ENCODE measurements at regions not wholly inside any gene's neighbourhood (a gene's known extent, or its start where the extent isn't known, plus 50 kb on each side); places are given as distances from the start of the nearest gene placed in this dataset.

DNA sequence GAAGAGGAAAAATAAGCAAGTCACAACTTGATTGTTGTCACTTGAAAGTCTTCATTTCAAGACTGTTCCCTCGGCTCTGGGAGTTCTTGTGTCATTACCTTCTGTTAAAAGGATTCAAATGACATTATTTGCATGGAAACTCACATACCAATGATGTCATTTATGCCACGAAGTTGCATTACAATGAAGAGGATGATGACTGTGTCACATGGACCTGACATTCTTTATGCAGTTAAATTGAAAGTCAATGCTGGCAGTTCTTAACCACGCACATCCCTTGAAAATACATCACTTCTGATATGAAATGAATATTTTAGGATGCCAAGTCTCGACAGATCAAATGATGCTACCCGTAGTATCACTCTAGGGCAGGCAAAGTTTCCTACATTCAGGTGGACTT is 1069.5 kb downstream of the VRK1 start:
- no peaks in the 10 kb centered on the region for H3K27me3 Mint-ChIP-seq
- peak overlapping the region; percentile 61 for H3K27ac Mint-ChIP-seq
- DNase-seq = no peak
- no peak overlapping the region for H3K4me3 Mint-ChIP-seq
- H3K4me1 Mint-ChIP-seq (ENCODE audit: low read depth) = peaks cover 19% of the 10 kb centered on the region
- H3K36me3 Mint-ChIP-seq (ENCODE audit: low read depth) = no peaks in the 10 kb centered on the region
- H3K9me3 Mint-ChIP-seq = no peaks in the 10 kb centered on the region

DNA sequence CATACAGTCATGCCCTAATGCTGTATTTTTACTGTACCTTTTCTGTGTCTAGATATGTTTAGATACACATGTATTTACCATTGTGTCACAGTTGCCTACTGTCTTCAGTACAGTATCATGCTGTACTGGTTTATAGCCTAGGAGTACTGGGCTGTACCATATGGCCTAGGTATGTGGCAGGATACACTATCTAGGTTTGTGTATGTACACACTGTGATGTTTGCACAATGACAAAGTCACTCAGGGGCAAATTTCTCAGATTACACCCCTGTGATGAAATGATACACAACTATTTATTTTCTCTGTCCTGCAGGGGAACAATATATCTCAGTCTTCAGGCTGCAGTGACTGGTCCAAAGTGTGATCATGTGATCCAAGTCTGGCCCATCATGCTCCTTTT is 1076.1 kb downstream of the VRK1 start:
- H3K36me3 Mint-ChIP-seq (ENCODE audit: low read depth) = no peaks in the 10 kb centered on the region
- H3K27me3 Mint-ChIP-seq = no peaks in the 10 kb centered on the region
- H3K4me1 Mint-ChIP-seq (ENCODE audit: low read depth) = peaks cover 28% of the 10 kb centered on the region

DNA sequence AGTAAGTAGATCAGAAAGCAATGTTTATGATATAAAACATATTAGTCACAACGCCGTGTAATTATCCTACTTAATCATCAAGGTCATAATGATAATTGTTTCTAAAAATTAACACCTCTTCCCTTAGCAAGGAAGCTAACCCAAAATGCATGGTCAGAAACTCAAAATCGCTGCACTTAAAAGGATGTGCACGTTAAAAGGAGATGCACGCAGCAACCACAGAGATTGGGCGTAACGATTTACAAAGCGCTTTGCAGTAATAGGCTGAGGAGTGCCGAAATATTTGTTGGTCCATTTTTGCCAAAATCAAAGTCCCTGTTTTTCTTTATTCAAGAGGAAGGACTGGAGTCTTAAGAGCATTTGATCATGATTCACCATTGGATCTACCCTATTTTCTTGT is 1077.2 kb downstream of the VRK1 start:
- H3K4me3 Mint-ChIP-seq = no peak overlapping the region
- no peaks in the 10 kb centered on the region for H3K9me3 Mint-ChIP-seq
- H3K27me3 Mint-ChIP-seq = no peaks in the 10 kb centered on the region
- no peak overlapping the region for H3K27ac Mint-ChIP-seq
- H3K4me1 Mint-ChIP-seq (ENCODE audit: low read depth) = peaks cover 38% of the 10 kb centered on the region
- no peaks in the 10 kb centered on the region for H3K36me3 Mint-ChIP-seq (ENCODE audit: low read depth)
- no peak for DNase-seq

More for the DNA sequence above, 1076.1 kb downstream of the VRK1 start:
- Mint-ChIP-seq H3K4me3 (no peak overlapping the region), H3K27ac (no peak overlapping the region), H3K9me3 (no peaks in the 10 kb centered on the region)
- DNase-seq = no peak

DNA sequence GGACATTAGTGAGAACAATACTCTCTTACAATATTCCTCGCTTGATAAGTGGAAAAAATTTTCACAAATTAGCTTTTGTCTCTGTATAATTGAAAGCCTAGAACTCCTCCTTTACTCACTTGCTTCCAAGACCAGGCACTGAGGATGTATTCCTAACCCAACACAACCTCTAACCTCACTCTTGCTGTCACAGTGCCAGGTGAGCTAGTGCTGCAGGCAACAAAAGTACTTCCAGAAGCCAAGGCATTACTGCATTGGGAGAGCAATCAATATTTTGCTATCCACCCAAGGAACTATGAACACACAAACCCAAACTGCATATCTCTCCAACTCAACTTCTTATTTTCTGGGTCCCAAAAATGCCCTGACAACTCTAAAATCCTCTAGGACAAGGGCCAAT is 1081.0 kb downstream of the VRK1 start:
- Mint-ChIP-seq H3K9me3 (no peaks in the 10 kb centered on the region), H3K27ac (no peak overlapping the region), H3K4me3 (no peak overlapping the region), H3K36me3 (ENCODE audit: low read depth) (no peaks in the 10 kb centered on the region), H3K4me1 (ENCODE audit: low read depth) (peaks cover 50% of the 10 kb centered on the region), H3K27me3 (no peaks in the 10 kb centered on the region)
- no peak for DNase-seq

DNA sequence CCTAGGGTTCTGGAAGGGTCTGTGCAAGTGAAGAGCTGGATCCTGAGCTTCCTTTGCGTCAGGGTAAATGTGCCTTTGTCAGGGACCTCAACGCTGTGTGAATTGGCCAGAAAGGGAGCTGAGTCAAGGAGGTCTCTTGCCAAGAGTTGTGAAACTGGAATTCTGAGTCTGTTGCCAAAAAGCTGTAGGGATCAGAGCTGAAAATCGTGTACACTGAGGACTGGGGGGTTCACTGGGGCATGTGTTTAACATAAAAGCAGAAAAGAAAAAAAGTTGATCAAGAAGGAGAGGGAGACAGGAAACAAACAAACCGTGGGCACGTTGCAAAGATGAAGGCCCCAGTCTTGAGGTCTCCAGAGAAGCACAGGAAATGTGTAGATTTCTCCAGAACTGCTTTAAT is 1081.5 kb downstream of the VRK1 start:
- no peak for DNase-seq
- H3K4me3 Mint-ChIP-seq = no peak overlapping the region
- H3K27me3 Mint-ChIP-seq = no peaks in the 10 kb centered on the region
- no peaks in the 10 kb centered on the region for H3K36me3 Mint-ChIP-seq (ENCODE audit: low read depth)
- peaks cover 46% of the 10 kb centered on the region for H3K4me1 Mint-ChIP-seq (ENCODE audit: low read depth)
- peak overlapping the region; percentile 55 for H3K27ac Mint-ChIP-seq
- no peaks in the 10 kb centered on the region for H3K9me3 Mint-ChIP-seq

DNA sequence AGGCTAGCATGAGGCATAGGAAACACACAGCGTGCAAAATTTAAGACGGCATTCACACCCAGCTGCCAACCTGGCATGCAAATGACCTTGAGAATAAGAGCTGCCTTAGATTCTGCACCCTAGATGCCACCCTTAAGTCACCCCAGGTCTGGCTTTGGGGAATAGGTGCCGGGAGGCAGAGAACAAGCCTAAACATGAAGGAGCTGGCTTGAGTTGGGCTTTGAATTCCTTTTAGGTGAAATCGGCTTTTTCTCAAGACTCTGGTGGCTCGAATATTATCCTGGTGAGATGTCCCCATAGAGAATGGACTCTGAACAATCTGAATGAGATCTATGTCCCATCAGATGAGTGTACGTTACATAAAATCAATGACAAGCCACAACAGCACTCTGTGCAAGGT is 1090.5 kb downstream of the VRK1 start:
- H3K4me3 Mint-ChIP-seq = no peak overlapping the region
- no peak overlapping the region for H3K27ac Mint-ChIP-seq
- H3K9me3 Mint-ChIP-seq = no peaks in the 10 kb centered on the region
- DNase-seq = no peak
- H3K36me3 Mint-ChIP-seq (ENCODE audit: low read depth) = no peaks in the 10 kb centered on the region
- no peaks in the 10 kb centered on the region for H3K27me3 Mint-ChIP-seq
- H3K4me1 Mint-ChIP-seq (ENCODE audit: low read depth) = peaks cover 5% of the 10 kb centered on the region

DNA sequence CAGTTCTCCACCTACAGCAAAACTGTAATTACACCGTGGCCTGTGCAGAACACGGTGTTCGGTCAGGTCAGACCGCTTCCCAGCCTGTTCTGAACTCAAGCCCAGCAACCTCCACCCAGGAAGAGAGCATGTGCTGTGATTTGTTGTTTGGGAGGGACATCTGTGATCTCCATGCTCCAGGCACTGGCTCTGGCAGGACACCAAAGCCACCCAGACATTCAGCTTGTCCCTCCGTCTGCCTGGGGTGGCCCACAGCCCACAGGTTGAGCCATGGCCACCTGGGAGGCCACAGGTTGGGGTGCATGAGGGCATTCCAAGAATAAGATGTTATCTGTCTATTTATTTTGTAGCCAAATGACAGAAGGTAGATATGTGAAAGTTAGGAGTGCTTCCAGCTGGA is 1091.1 kb downstream of the VRK1 start:
- Mint-ChIP-seq H3K36me3 (ENCODE audit: low read depth) (no peaks in the 10 kb centered on the region), H3K27ac (no peak overlapping the region), H3K27me3 (no peaks in the 10 kb centered on the region), H3K4me1 (ENCODE audit: low read depth) (peaks cover 5% of the 10 kb centered on the region), H3K9me3 (no peaks in the 10 kb centered on the region), H3K4me3 (no peak overlapping the region)
- DNase-seq = no peak

DNA sequence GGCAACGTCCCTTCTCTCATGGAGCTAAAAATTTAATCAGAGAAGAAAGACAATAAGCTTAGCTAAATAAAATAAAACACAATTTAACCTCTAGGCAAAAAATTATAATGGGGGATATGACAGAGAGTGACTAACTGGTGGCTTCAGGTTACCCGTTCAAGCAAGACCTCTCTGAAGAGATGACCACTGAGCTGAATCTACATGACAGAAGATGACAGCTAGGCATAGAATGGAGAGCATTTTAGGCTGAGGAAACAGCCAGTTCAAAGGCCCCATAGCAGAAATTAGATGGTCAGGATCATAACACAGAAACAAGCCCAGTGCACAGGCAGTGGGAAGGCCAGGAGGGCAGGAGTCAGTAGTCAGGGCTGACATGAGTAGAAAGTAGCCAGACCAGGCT is 1094.3 kb downstream of the VRK1 start:
- Mint-ChIP-seq H3K27me3 (no peaks in the 10 kb centered on the region), H3K4me1 (ENCODE audit: low read depth) (peaks cover 2% of the 10 kb centered on the region), H3K27ac (no peak overlapping the region), H3K4me3 (no peak overlapping the region), H3K36me3 (ENCODE audit: low read depth) (no peaks in the 10 kb centered on the region), H3K9me3 (no peaks in the 10 kb centered on the region)
- DNase-seq = no peak

DNA sequence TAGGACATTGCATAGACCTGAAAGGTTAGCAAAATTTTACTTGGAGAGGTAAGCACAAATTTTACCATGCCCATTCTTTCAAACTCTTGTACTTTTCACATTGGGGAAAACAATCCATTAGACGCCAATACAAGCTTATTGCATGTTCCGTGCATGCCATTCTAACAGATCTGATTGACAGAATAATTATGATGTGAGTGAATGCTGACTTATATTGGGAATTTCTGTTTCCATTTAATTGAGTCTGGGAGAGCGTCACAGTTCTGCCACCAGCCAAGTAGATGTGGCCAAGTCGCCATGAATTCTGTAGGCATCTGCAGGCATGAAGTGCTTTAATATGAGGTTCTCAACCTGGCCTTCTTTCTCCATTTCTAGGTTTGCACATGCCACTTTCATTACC is 1097.4 kb downstream of the VRK1 start:
- Mint-ChIP-seq H3K4me1 (ENCODE audit: low read depth) (peaks cover 2% of the 10 kb centered on the region), H3K36me3 (ENCODE audit: low read depth) (no peaks in the 10 kb centered on the region), H3K9me3 (no peaks in the 10 kb centered on the region), H3K27ac (no peak overlapping the region), H3K4me3 (no peak overlapping the region), H3K27me3 (no peaks in the 10 kb centered on the region)
- DNase-seq = no peak

DNA sequence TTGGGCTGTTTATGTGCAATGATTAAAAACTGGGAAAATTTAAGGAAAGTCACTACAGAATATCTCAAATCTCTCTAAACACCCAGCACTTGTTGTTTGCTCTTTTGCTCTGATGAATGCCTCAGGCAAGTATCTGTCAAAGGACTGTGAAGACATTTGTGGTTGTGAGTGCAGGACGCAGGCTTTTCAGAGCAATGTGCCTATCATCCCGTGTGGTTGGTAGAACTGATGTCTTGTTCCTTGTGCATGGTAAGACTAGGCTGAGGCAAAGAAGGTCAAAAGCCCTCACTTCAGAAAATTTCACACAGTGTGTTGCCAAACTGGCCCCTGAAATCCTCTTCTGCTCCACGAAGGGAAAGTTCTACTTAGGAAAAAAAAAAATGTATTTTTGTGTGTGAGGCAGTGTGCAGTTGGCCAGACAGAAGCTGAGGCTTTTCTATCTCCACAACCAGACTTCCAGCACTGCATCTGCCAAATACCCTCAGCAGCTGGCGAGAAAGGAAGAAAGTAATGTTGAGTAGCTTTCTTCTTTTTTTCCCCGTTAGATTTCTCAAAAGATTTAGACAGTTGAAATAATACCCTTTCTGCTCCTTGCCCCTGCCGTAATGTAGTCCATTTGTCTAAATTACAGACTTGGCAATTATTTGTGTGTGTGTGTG is 1103.1 kb downstream of the VRK1 start:
- Mint-ChIP-seq H3K27ac (no peak overlapping the region), H3K9me3 (no peaks in the 10 kb centered on the region), H3K36me3 (ENCODE audit: low read depth) (no peaks in the 10 kb centered on the region), H3K27me3 (no peaks in the 10 kb centered on the region), H3K4me1 (ENCODE audit: low read depth) (no peaks in the 10 kb centered on the region), H3K4me3 (no peak overlapping the region)
- DNase-seq = no peak

DNA sequence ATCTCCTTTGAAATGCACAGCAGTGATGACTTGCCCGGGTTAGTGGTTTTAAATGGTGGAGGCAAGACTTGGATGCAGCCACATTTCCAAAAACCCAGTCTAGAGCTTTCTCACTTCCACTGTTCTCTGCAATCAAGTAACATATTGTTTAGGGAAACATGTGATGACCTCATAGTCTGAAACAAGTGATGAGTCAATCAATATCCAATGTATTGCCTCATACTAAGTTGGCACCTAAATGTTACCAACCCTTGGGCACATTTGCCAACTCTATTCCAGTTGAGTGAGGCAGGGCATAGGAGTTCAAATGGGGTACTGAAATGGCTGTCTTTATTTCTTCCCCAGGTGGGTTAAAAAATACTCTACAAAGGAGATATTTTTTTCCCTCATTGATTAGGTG is 1105.4 kb downstream of the VRK1 start:
- H3K4me1 Mint-ChIP-seq (ENCODE audit: low read depth) = no peaks in the 10 kb centered on the region
- H3K27me3 Mint-ChIP-seq = no peaks in the 10 kb centered on the region
- DNase-seq = no peak
- H3K27ac Mint-ChIP-seq = no peak overlapping the region
- no peaks in the 10 kb centered on the region for H3K9me3 Mint-ChIP-seq
- no peaks in the 10 kb centered on the region for H3K36me3 Mint-ChIP-seq (ENCODE audit: low read depth)
- no peak overlapping the region for H3K4me3 Mint-ChIP-seq

DNA sequence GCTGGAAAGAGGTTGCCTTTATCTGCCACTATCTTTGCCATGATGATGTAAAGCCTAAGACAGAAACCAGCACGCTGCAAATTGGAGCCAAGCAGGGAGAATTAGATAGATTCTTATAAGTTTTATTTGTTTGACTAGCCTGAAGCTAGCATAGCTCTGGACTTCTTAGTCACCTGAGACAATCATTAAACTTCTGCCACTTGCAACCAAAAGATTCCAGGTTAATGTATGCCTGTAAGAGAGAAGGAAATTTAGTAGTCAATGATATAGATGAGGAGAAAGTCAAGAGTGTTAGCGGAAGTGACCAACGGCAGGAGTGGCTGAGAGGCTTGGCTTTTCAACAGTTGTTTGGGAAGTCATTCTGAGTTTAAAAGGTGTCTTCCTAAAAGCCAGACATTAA is 1106.6 kb downstream of the VRK1 start:
- DNase-seq = no peak
- no peaks in the 10 kb centered on the region for H3K36me3 Mint-ChIP-seq (ENCODE audit: low read depth)
- no peaks in the 10 kb centered on the region for H3K4me1 Mint-ChIP-seq (ENCODE audit: low read depth)
- no peak overlapping the region for H3K4me3 Mint-ChIP-seq
- H3K27ac Mint-ChIP-seq = no peak overlapping the region
- H3K9me3 Mint-ChIP-seq = peaks cover 3% of the 10 kb centered on the region
- no peaks in the 10 kb centered on the region for H3K27me3 Mint-ChIP-seq

DNA sequence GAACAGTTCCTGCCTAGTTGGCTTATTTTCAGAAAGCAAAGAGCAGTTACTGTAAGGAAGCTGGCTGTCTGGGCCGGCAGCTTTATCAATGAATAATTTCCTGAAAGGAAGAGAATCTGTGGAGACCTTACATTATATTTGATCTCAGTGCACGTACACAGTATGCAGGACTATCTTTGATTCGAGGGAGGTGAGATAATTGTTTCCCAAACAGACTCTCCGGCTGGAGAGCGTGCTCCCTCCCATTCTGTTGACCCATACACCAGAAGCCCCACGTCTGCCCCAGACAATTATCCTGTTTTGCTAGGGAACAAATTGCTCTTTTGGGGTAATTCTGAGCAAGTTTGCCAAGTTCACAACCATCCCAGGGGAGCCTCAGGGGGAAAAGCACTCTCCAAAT is 1115.0 kb downstream of the VRK1 start:
- Mint-ChIP-seq H3K9me3 (peaks cover 3% of the 10 kb centered on the region), H3K27ac (no peak overlapping the region), H3K36me3 (ENCODE audit: low read depth) (no peaks in the 10 kb centered on the region), H3K27me3 (no peaks in the 10 kb centered on the region), H3K4me3 (no peak overlapping the region), H3K4me1 (ENCODE audit: low read depth) (peaks cover 16% of the 10 kb centered on the region)
- DNase-seq = no peak

DNA sequence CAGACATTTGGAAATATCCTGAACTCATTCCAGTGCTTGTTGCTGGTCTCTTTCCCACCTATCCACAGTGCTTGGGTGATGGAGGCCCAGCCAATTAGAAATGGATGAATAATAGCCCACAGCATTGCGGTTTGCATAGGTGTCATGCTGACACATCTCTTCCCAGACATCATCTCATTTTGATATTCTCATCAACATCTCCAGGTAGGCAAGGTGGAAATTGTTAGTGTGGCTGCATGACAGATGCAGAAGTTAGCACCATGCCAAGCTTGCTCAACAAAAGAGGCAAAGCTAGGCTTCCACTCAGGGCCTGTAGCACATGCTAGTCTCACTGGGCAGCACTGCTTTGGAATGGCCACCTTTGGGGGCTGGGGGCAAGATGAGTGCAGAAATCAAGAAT is 1118.9 kb downstream of the VRK1 start:
- H3K27me3 Mint-ChIP-seq = no peaks in the 10 kb centered on the region
- H3K4me3 Mint-ChIP-seq = no peak overlapping the region
- H3K4me1 Mint-ChIP-seq (ENCODE audit: low read depth) = peaks cover 24% of the 10 kb centered on the region
- no peaks in the 10 kb centered on the region for H3K36me3 Mint-ChIP-seq (ENCODE audit: low read depth)
- no peaks in the 10 kb centered on the region for H3K9me3 Mint-ChIP-seq
- H3K27ac Mint-ChIP-seq = peak overlapping the region; percentile 20
- no peak for DNase-seq

DNA sequence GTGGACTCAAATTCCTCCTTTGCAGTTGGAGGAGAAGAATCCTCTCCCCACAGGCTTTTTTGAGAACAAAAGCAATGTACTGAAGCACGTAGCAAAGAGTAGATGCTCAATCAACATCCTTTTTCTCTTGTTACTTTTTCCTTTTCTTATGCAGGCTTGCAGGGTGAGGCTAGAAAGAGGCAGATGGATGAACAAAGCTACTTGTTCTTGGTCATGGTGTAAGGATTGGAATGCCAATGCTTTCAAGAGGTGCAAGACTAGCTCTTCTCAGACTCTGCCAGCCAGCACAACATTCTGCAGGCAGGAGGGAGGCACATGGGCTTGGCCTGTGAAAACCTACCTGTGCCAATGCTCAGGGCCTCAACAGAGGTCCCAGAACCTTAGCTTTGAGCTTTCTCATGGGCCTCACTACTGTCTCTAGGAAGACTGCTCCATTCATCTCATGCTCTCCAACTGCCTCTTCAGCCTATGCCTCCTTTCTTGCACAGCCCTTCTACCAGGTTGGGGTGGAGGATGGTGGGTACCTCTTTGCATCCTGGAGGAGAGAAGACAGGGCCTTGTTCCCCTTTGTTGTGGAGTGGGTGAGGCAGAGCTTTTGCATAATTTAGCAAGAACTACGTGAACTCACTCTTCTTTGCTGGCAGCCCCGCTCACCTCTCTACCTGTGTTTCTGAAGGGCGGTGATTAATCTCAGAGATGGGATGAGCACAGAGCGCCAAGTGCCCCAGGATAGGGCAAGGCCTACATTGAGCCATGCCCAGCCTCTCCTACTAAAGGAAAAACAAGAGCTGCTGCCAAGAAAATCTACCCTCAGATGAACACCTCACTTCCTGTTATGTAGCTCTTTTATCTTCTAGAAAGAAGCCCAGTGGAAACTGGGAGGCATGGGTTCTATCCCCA is 1119.7 kb downstream of the VRK1 start:
- no peak for DNase-seq
- Mint-ChIP-seq H3K4me1 (ENCODE audit: low read depth) (peaks cover 27% of the 10 kb centered on the region), H3K27ac (peak overlapping the region; percentile 73), H3K4me3 (no peak overlapping the region), H3K9me3 (no peaks in the 10 kb centered on the region), H3K27me3 (no peaks in the 10 kb centered on the region), H3K36me3 (ENCODE audit: low read depth) (no peaks in the 10 kb centered on the region)
